Left ventricle myocardium inferior (tissue), 1 donor: ENCODE measurements at regions not wholly inside any gene's neighbourhood (a gene's known extent, or its start where the extent isn't known, plus 50 kb on each side); places are given as distances from the start of the nearest gene placed in this dataset.

Experiments used
- DNase-seq: peaks from one replicate; pipeline ENCODE4 v3.0.0-alpha.2; 2020
- H3K27ac ChIP-seq: fragments of 200-600 bp; replicated peaks from 2 replicates; pipeline ENCODE4 v1.8.0; 2021
- H3K27me3 ChIP-seq: fragments of 200-600 bp; 2 replicates; pipeline ENCODE4 v1.8.0; 2021; ENCODE audit warnings: low read depth
- H3K36me3 ChIP-seq: fragments of 200-600 bp; 2 replicates; pipeline ENCODE4 v1.8.0; 2021
- H3K4me1 ChIP-seq: fragments of 200-600 bp; 2 replicates; pipeline ENCODE4 v1.8.0; 2021
- H3K4me3 ChIP-seq: fragments of 200-600 bp; 2 replicates; pipeline ENCODE4 v1.8.0; 2021; ENCODE audit warnings: mild to moderate bottlenecking, moderate library complexity
- H3K9me3 ChIP-seq: fragments of 200-600 bp; replicated peaks from 2 replicates; pipeline ENCODE4 v1.8.0; 2021
- CTCF ChIP-seq: fragments of 200-600 bp; IDR thresholded peaks from 2 replicates; pipeline ENCODE4 v1.8.0; 2021; ENCODE audit warnings: antibody characterized with exemption, mild to moderate bottlenecking, borderline replicate concordance
- intact Hi-C: fragments of 100-400 bp; cut with micrococcal nuclease; formaldehyde crosslinking; loops from one replicate; pipeline ENCODE4 v1.11.0; 2022
- donor health status: DM: no; HTN: yes; CAD: no; lungs with severe emphysema.

- H3K27me3 ChIP-seq, result no peaks in the 10 kb centered on the region
- H3K9me3 ChIP-seq, result no peaks in the 10 kb centered on the region
- H3K4me1 ChIP-seq, result peaks cover 10% of the 10 kb centered on the region
- no peak overlapping the region for H3K27ac ChIP-seq
- no peak overlapping the region for H3K4me3 ChIP-seq
- no peaks in the 10 kb centered on the region for H3K36me3 ChIP-seq
- DNase-seq, result no peak
- intact Hi-C loops, result no loop called here
- TF ChIP-seq CTCF, result no peak
Observed at GRCh38 chrX:39437670-39438441, 636.6 kb downstream of the MID1IP1 start.

DNA sequence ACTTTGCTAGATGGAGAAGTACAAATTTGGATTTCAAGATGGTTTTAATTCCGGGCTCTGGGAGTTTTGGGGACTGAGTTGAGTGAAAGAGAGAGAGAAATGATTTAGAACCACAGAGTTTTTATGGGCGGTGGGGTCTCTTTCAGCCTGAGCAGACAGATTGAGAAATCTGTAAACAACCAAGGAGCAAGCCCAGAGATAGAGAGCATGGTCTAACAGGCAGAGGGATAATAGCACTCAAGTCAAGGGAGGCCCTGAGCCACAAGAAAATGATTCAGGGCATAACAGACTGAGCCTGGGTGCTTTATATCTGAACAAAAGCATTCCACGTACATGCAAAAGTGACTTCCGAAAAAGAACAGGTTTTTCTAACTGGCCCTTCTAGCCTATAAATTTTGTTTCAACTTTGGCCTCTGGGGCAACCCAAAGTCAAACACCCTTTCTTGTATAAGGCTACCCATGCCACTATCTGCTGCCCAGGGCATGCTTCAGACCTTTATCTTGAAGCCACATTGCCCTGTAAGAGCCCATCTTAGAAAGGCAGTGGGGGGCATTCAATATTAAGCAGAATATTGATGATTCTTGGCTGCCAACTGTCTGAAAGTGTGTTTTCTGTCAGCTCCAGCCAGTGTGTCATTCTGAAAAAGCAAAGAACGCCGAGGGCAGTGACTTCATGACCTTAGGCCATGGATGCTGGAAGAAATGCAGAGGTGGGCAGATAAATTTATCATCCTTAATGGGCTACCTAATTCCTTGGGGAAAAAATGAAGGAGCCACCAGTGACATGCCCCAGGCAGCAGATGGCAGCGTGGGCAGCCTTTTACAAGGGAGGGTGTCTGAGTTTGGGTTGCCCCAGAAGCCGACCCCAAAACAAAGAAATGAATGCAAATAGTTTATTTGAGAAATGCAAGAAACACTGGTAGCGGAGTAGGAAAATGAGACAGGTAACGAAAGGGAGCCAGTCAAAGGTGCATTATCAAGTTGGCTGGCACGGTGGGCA is 637.6 kb downstream of the MID1IP1 start:
- no peaks in the 10 kb centered on the region for H3K9me3 ChIP-seq
- no peak overlapping the region for H3K4me3 ChIP-seq
- DNase-seq, result no peak
- H3K27ac ChIP-seq, result no peak overlapping the region
- H3K27me3 ChIP-seq, result no peaks in the 10 kb centered on the region
- H3K4me1 ChIP-seq, result peaks cover 10% of the 10 kb centered on the region
- no peaks in the 10 kb centered on the region for H3K36me3 ChIP-seq
- intact Hi-C loops, result no loop called here
- TF ChIP-seq CTCF, result peak; percentile 32

DNA sequence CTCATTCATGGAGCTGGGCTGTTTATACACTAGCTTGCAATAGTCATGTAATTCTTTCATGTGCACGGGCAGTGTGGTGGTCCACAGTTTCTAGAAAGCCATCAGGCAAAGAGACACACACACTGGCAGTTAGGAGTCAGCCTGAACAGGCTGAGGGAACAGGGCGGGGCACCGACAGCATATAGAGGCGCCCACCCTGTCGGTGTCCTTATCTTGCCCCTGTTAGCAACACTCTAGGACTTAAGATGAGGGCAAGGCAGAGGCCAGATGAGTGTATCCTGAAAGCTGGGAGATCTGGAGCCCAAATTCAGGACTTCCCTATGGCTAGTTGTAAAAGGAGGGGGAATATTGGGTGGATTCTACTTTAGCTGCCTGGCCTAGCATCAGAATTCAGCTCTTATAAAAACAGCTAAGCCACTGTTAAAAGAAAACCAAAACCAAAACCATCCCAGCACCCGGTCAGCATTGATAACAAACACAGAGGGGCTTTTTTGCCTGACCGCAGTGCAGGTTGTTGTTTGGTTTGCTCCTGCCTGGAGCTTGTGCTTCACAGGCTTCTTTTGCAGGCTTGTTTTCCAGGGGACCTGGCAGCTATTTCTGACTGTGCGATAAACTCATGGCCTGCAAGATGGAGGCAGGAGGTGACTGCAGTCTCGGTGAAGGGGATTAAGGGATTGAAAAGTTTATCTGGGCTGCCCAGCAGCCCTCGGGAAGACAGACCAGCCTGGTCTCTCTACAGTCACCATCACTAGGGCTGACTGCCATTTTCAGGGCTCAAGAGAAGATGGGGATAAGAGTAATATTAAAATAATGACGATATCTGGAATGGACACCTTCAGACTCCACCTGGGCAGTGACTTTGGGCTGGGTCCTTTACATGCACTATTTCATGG is 638.9 kb downstream of the MID1IP1 start:
- Histone ChIP-seq H3K36me3 (no peaks in the 10 kb centered on the region), H3K4me1 (peaks cover 10% of the 10 kb centered on the region), H3K9me3 (no peaks in the 10 kb centered on the region), H3K27ac (no peak overlapping the region), H3K4me3 (no peak overlapping the region), H3K27me3 (no peaks in the 10 kb centered on the region)
- TF ChIP-seq CTCF, result no peak
- no peak for DNase-seq
- intact Hi-C loops, result no loop called here

- intact Hi-C loops, result no loop called here
- DNase-seq, result no peak
- H3K9me3 ChIP-seq, result no peaks in the 10 kb centered on the region
- no peaks in the 10 kb centered on the region for H3K27me3 ChIP-seq
- no peak overlapping the region for H3K27ac ChIP-seq
- no peaks in the 10 kb centered on the region for H3K36me3 ChIP-seq
- no peak for TF ChIP-seq CTCF
- no peak overlapping the region for H3K4me3 ChIP-seq
- H3K4me1 ChIP-seq, result peaks cover 10% of the 10 kb centered on the region
Observed at GRCh38 chrX:39440799-39441284, 639.6 kb downstream of the MID1IP1 start.

- Histone ChIP-seq H3K27me3 (no peaks in the 10 kb centered on the region), H3K27ac (no peak overlapping the region), H3K4me1 (peaks cover 10% of the 10 kb centered on the region), H3K9me3 (no peaks in the 10 kb centered on the region), H3K36me3 (no peaks in the 10 kb centered on the region), H3K4me3 (no peak overlapping the region)
- TF ChIP-seq CTCF, result no peak
- intact Hi-C loops, result no loop called here
- DNase-seq, result no peak
Observed at GRCh38 chrX:39442332-39442731, 641.1 kb downstream of the MID1IP1 start.
